IMR-90 (cell line): ENCODE measurements at regions not wholly inside any gene's neighbourhood (a gene's known extent, or its start where the extent isn't known, plus 50 kb on each side); places are given as distances from the start of the nearest gene placed in this dataset.

Experiments used
- ATAC-seq: fragments of 200-7000 bp; cut with Tn5 transposase; 2 replicates; pipeline ENCODE4 v1.9.1; 2020; ENCODE audit warnings: low read depth, mild to moderate bottlenecking, moderate library complexity
- BruUV-seq: library from RNA; stranded (reverse); fragments of 400-500 nt; replicated peaks from 2 replicates; lab custom pipeline; 2021; lab: Mats Ljungman, UMichigan
- CTCF ChIA-PET: fragments of 300-600 bp; formaldehyde crosslinking; extraction: SDS; loops from one replicate; lab custom pipeline; 2021; ENCODE audit warnings: antibody characterized with exemption; lab: Yijun Ruan, JAX
- POLR2A ChIA-PET: fragments of 300-600 bp; sonication (Branson Sonifier 250); formaldehyde crosslinking; loops from one replicate; lab custom pipeline; 2022; ENCODE audit warnings: antibody characterized with exemption; ENCODE audit not compliant: unreplicated experiment; lab: Charles Lee
- DNase-seq: peaks from one replicate; pipeline ENCODE4 v3.0.0; 2013
- H2AFZ ChIP-seq: replicated peaks from 2 replicates; pipeline ENCODE3; 2013; ENCODE audit warnings: low read length, mild to moderate bottlenecking; ENCODE audit not compliant: poor library complexity
- H2AK5ac ChIP-seq: 2 replicates; pipeline ENCODE4 v1.6.1; 2013; ENCODE audit warnings: low read depth, low read length, inconsistent platforms
- H2AK9ac ChIP-seq: replicated peaks from 2 replicates; pipeline ENCODE3; 2013; ENCODE audit warnings: mild to moderate bottlenecking, low read depth, low read length, moderate library complexity; ENCODE audit not compliant: poor library complexity
- H2BK120ac ChIP-seq: 2 replicates; pipeline ENCODE4 v1.6.1; 2013; ENCODE audit warnings: low read depth, low read length, inconsistent platforms
- H2BK15ac ChIP-seq: 3 replicates; pipeline ENCODE4 v1.6.1; 2013; ENCODE audit warnings: low read depth, low read length, inconsistent platforms
- H2BK20ac ChIP-seq: 2 replicates; pipeline ENCODE4 v1.6.1; 2013; ENCODE audit warnings: low read depth, mild to moderate bottlenecking, inconsistent platforms, low read length, moderate library complexity
- H2BK5ac ChIP-seq: 2 replicates; pipeline ENCODE4 v1.6.1; 2013; ENCODE audit warnings: mild to moderate bottlenecking, low read depth, low read length, inconsistent platforms; ENCODE audit not compliant: poor library complexity, severe bottlenecking
- H3K14ac ChIP-seq: replicated peaks from 2 replicates; pipeline ENCODE4 v1.6.1; 2013; ENCODE audit warnings: low read depth, low read length, inconsistent platforms
- H3K18ac ChIP-seq: 2 replicates; pipeline ENCODE4 v1.6.1; 2013; ENCODE audit warnings: low read depth, low read length, control low read depth
- H3K23ac ChIP-seq: 2 replicates; pipeline ENCODE4 v1.6.1; 2013; ENCODE audit warnings: low read depth, low read length, inconsistent platforms
- H3K27ac ChIP-seq: 2 replicates; pipeline ENCODE4 v1.5.1; 2013; ENCODE audit warnings: mild to moderate bottlenecking, control low read depth, low read length; ENCODE audit not compliant: insufficient read depth
- H3K27me3 ChIP-seq: 2 replicates; pipeline ENCODE4 v1.6.1; 2013; ENCODE audit warnings: low read length; ENCODE audit not compliant: control insufficient read depth, insufficient read depth
- H3K36me3 ChIP-seq: 2 replicates; pipeline ENCODE4 v1.6.1; 2013; ENCODE audit warnings: low read length, mixed read lengths; ENCODE audit not compliant: control insufficient read depth, insufficient read depth
- H3K4ac ChIP-seq: 2 replicates; pipeline ENCODE4 v1.6.1; 2013; ENCODE audit warnings: low read depth, low read length, inconsistent platforms
- H3K4me1 ChIP-seq: 2 replicates; pipeline ENCODE4 v1.6.1; 2013; ENCODE audit warnings: low read length, mixed read lengths; ENCODE audit not compliant: control insufficient read depth, insufficient read depth
- H3K4me2 ChIP-seq: 2 replicates; pipeline ENCODE4 v1.6.1; 2013; ENCODE audit warnings: low read depth, mild to moderate bottlenecking, control low read depth, low read length, moderate library complexity
- H3K4me3 ChIP-seq: 2 replicates; pipeline ENCODE4 v1.5.1; 2013; ENCODE audit warnings: low read depth, mild to moderate bottlenecking, control low read depth, low read length, moderate library complexity; ENCODE audit not compliant: insufficient read depth
- H3K56ac ChIP-seq: 2 replicates; pipeline ENCODE4 v1.6.1; 2013; ENCODE audit warnings: low read length, inconsistent platforms; ENCODE audit not compliant: insufficient read depth; ENCODE audit errors: extremely low read depth
- H3K79me1 ChIP-seq, 2 experiments: 2 replicates each; pipeline ENCODE4 v1.6.1; 2013; ENCODE audit warnings: low read length in 2 of 2, inconsistent platforms in 1 of 2, low read depth in 1 of 2
- H3K9ac ChIP-seq: 2 replicates; pipeline ENCODE4 v1.6.1; 2013; ENCODE audit warnings: low read depth, low read length, control low read depth
- H3K9me1 ChIP-seq: 2 replicates; pipeline ENCODE4 v1.6.1; 2013; ENCODE audit warnings: low read length, inconsistent platforms; ENCODE audit not compliant: insufficient read depth
- H3K9me3 ChIP-seq: 2 replicates; pipeline ENCODE4 v1.6.1; 2013; ENCODE audit warnings: low read length; ENCODE audit not compliant: control insufficient read depth, insufficient read depth
- H4K20me1 ChIP-seq: 2 replicates; pipeline ENCODE4 v1.6.1; 2013; ENCODE audit warnings: low read length, inconsistent platforms; ENCODE audit not compliant: insufficient read depth
- H4K5ac ChIP-seq: 2 replicates; pipeline ENCODE4 v1.6.1; 2013; ENCODE audit warnings: mild to moderate bottlenecking, low read depth, low read length, control low read depth
- H4K8ac ChIP-seq, 2 experiments: 2 replicates each; pipeline ENCODE4 v1.6.1; 2013; ENCODE audit warnings: low read depth in 2 of 2, low read length in 2 of 2, control low read depth in 1 of 2, inconsistent platforms in 1 of 2
- H4K91ac ChIP-seq: 2 replicates; pipeline ENCODE4 v1.6.1; 2013; ENCODE audit warnings: low read depth, low read length, inconsistent platforms; ENCODE audit not compliant: insufficient read depth
- BHLHE40 ChIP-seq: fragments of 150-350 bp; IDR thresholded peaks from 2 replicates; pipeline ENCODE4 v1.6.1; 2016; ENCODE audit warnings: mild to moderate bottlenecking, low read depth, low read length
- CEBPB ChIP-seq: IDR thresholded peaks from 2 replicates; pipeline ENCODE4 v1.6.1; 2012; ENCODE audit warnings: low read depth, low read length, improper control_type of control experiment
- NFE2L2 ChIP-seq: fragments of 150-350 bp; IDR thresholded peaks from 2 replicates; pipeline ENCODE4 v1.6.1; 2016; ENCODE audit warnings: low read depth, mild to moderate bottlenecking, low read length
- RCOR1 ChIP-seq: IDR thresholded peaks from 2 replicates; pipeline ENCODE4 v1.6.1; 2012; ENCODE audit warnings: mild to moderate bottlenecking, low read length, improper control_type of control experiment; ENCODE audit not compliant: insufficient replicate concordance
- SMC3 ChIP-seq: fragments of 150-350 bp; IDR thresholded peaks from 2 replicates; pipeline ENCODE4 v1.6.1; 2016; ENCODE audit warnings: low read depth, mild to moderate bottlenecking, antibody characterized with exemption, low read length, moderate library complexity
- WGBS, 2 experiments: methylation state at CpG; one replicate each; pipeline versions ENCODE4 v1.1.5 to v1.1.7; 2013; ENCODE audit warnings: missing lambda C conversion rate in 2 of 2; ENCODE audit not compliant: insufficient read length in 1 of 2; ENCODE audit errors: extremely low coverage in 2 of 2; 5-methylcytosine and 5-hydroxymethylcytosine counted together
- dilution Hi-C: fragments of 300-500 bp; cut with HindIII; formaldehyde crosslinking; loops from one replicate; pipeline ENCODE4 v1.14.3; 2018; ENCODE audit warnings: low sequenced_read_pairs; ENCODE audit not compliant: unreplicated experiment
- in situ Hi-C: fragments of 300-500 bp; cut with MboI; formaldehyde crosslinking; loops from 3 replicates; pipeline ENCODE4 v1.14.3; 2019; ENCODE audit warnings: low sequenced_read_pairs, inconsistent platforms, mixed read lengths
- intact Hi-C: fragments of 100-400 bp; cut with micrococcal nuclease; formaldehyde crosslinking; loops from 2 replicates; pipeline ENCODE4 v1.10.0; 2022
- TF ChIP-seq, protein P1 (sequence below): conservative IDR thresholded peaks from 2 replicates; pipeline ENCODE4 v1.5.1; 2012; ENCODE audit warnings: mild to moderate bottlenecking, low read depth, low read length, improper control_type of control experiment

DNA sequence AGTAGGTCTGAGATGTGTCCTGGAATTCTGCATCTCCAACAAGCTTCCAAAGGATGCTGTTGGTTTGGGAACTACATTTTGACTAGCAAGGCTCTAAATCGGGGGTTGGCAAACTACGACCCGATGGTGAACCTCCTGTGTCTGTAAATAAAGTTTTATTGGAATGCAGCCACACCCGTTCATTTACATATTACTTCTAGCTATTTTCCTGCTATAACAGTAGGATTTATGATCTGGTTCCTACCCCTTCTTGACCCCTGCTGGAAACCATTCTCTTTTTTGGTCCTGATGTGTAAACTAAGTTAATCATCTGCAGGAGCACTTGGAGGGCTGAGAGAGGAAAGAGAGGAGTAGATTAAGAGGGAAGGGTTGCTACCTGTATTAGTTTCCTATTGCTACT lies 454.5 kb downstream of the RASEF start (continued):
- TF ChIP-seq CEBPB (no peak), NFE2L2 (no peak), BHLHE40 (no peak), SMC3 (no peak)

DNA sequence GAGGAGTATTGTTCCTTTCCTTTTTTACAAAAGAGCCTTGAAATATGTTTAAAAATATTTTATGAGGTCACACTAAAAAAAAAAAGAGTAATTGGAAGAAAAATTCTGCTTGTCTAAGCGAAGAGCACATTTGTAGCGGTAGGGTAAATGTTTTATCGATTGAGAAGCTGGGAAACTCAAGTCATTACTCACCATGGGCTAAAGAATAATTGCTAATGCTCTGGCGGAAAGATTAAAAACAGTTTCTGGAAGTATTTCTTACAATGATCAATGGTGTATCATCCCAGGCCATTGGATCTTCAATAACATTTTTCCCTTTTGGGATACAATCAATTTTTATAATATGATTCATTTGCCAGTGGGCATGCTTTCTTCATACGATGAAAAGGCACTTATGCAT lies 450.0 kb downstream of the RASEF start:
- H3K9me3 ChIP-seq: no peaks in the 10 kb centered on the region
- no peaks in the 10 kb centered on the region for H3K9me1 ChIP-seq
- H3K56ac ChIP-seq: no peak overlapping the region
- H3K14ac ChIP-seq: no peak overlapping the region
- no peak overlapping the region for H2BK20ac ChIP-seq
- TF ChIP-seq, protein P1, sequence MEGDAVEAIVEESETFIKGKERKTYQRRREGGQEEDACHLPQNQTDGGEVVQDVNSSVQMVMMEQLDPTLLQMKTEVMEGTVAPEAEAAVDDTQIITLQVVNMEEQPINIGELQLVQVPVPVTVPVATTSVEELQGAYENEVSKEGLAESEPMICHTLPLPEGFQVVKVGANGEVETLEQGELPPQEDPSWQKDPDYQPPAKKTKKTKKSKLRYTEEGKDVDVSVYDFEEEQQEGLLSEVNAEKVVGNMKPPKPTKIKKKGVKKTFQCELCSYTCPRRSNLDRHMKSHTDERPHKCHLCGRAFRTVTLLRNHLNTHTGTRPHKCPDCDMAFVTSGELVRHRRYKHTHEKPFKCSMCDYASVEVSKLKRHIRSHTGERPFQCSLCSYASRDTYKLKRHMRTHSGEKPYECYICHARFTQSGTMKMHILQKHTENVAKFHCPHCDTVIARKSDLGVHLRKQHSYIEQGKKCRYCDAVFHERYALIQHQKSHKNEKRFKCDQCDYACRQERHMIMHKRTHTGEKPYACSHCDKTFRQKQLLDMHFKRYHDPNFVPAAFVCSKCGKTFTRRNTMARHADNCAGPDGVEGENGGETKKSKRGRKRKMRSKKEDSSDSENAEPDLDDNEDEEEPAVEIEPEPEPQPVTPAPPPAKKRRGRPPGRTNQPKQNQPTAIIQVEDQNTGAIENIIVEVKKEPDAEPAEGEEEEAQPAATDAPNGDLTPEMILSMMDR: no peak
- no peak for TF ChIP-seq RCOR1
- no peak overlapping the region for H3K27ac ChIP-seq
- BruUV-seq: no TSS peak
- WGBS, 2 experiments: no CpG with 5 or more reads among the region's 5 CpGs
- no peak overlapping the region for H4K91ac ChIP-seq
- H2AFZ ChIP-seq: no peak overlapping the region
- in situ Hi-C loops: loop anchor here (10.0 to 25.0 kb wide), 2 partner anchors 62 to 1076 kb away; no protein-coding TSS in a partner anchor
- no peak overlapping the region for H3K18ac ChIP-seq
- H3K36me3 ChIP-seq: no peaks in the 10 kb centered on the region
- no peaks in the 10 kb centered on the region; the same call in 1 of the 2 replicates for H3K4me1 ChIP-seq
- no peak overlapping the region for H2AK5ac ChIP-seq
- no peak overlapping the region for H2BK5ac ChIP-seq
- H3K4ac ChIP-seq: no peak overlapping the region
- POLR2A ChIA-PET: no interaction called here
- no peaks in the 10 kb centered on the region for H3K79me1 ChIP-seq
- dilution Hi-C loops: no loop called here
- no peak for ATAC-seq
- no peak overlapping the region for H3K9ac ChIP-seq
- CTCF ChIA-PET: no interaction called here
- no peak overlapping the region for H2AK9ac ChIP-seq
- H4K8ac ChIP-seq: no peak overlapping the region
- H3K27me3 ChIP-seq: peaks cover 5% of the 10 kb centered on the region; the same call in 1 of the 2 replicates
- no peak overlapping the region for H2BK15ac ChIP-seq
- H4K5ac ChIP-seq: no peak overlapping the region
- H3K23ac ChIP-seq: no peak overlapping the region
- no peak overlapping the region for H3K4me3 ChIP-seq
- intact Hi-C loops: no loop called here
- no peak for DNase-seq
- H4K20me1 ChIP-seq: no peaks in the 10 kb centered on the region
- no peak overlapping the region for H2BK120ac ChIP-seq
- no peak overlapping the region for H3K4me2 ChIP-seq
